ENCODE measurements at regions not wholly inside any gene's neighbourhood (a gene's known extent, or its start where the extent isn't known, plus 50 kb on each side); places are given as distances from the start of the nearest gene placed in this dataset.

- Histone ChIP-seq H3K36me3 (no peaks in the 10 kb centered on the region), H3K4me2 (no peak overlapping the region), H3K27ac (no peak overlapping the region), H3K4me1 (peaks cover 8% of the 10 kb centered on the region), H3K9me3 (ENCODE audit: low read depth) (no peaks in the 10 kb centered on the region), H3F3A (ENCODE audit: low read depth) (no peaks in the 10 kb centered on the region), H3K9ac (no peak overlapping the region), H3K79me2 (ENCODE audit: low read depth) (no peaks in the 10 kb centered on the region), H2AFZ (replicated peaks) (no peak overlapping the region), H3K4me3 (no peak overlapping the region), H3K27me3 (no peaks in the 10 kb centered on the region), H4K20me1 (ENCODE audit: low read depth) (no peaks in the 10 kb centered on the region)
- no peaks in the 10 kb centered on the region for H3K36me3 Mint-ChIP-seq
- DNase-seq (ENCODE audit: low spot score) = no peak
- H3K4me3 Mint-ChIP-seq = no peak overlapping the region
- H3K27me3 Mint-ChIP-seq (ENCODE audit: insufficient read depth, low read depth) = no peaks in the 10 kb centered on the region
- TF ChIP-seq EZH2phosphoT487 (IDR thresholded peaks at IDR 0.05) (no peak), EZH2 (IDR thresholded peaks at IDR 0.05) (no peak), CTCF (IDR thresholded peaks at IDR 0.05) (no peak)
- no peaks in the 10 kb centered on the region for H3K9me3 Mint-ChIP-seq
- H3K27ac Mint-ChIP-seq = no peak overlapping the region
- H3K4me1 Mint-ChIP-seq = peaks cover 19% of the 10 kb centered on the region
Observed at GRCh38 chr16:47999595-47999994, 156.2 kb downstream of the ABCC12 start.

GRCh38 chr16:47995354-47995753 lies 160.4 kb downstream of the ABCC12 start:
- TF ChIP-seq EZH2phosphoT487 (IDR thresholded peaks at IDR 0.05) (no peak), CTCF (IDR thresholded peaks at IDR 0.05) (no peak), EZH2 (IDR thresholded peaks at IDR 0.05) (no peak)
- Mint-ChIP-seq H3K36me3 (no peaks in the 10 kb centered on the region), H3K27me3 (ENCODE audit: insufficient read depth, low read depth) (no peaks in the 10 kb centered on the region), H3K9me3 (peaks cover 9% of the 10 kb centered on the region), H3K4me3 (no peak overlapping the region), H3K27ac (no peak overlapping the region), H3K4me1 (peaks cover 3% of the 10 kb centered on the region)
- DNase-seq (ENCODE audit: low spot score) = no peak
- Histone ChIP-seq H3K4me3 (no peak overlapping the region), H3K36me3 (no peaks in the 10 kb centered on the region), H3K9ac (no peak overlapping the region), H3K27me3 (no peaks in the 10 kb centered on the region), H3K9me3 (ENCODE audit: low read depth) (no peaks in the 10 kb centered on the region), H2AFZ (replicated peaks) (no peak overlapping the region), H3F3A (ENCODE audit: low read depth) (no peaks in the 10 kb centered on the region), H3K27ac (no peak overlapping the region), H3K4me1 (no peaks in the 10 kb centered on the region), H3K4me2 (no peak overlapping the region), H4K20me1 (ENCODE audit: low read depth) (no peaks in the 10 kb centered on the region), H3K79me2 (ENCODE audit: low read depth) (no peaks in the 10 kb centered on the region)

- H3K4me1 Mint-ChIP-seq = peaks cover 4% of the 10 kb centered on the region
- no peaks in the 10 kb centered on the region for H4K20me1 ChIP-seq (ENCODE audit: low read depth)
- H3K9me3 ChIP-seq (ENCODE audit: low read depth) = no peaks in the 10 kb centered on the region
- H3K4me1 ChIP-seq = no peaks in the 10 kb centered on the region
- H3K27ac ChIP-seq = no peak overlapping the region
- TF ChIP-seq EZH2phosphoT487 (IDR thresholded peaks at IDR 0.05) (no peak), EZH2 (IDR thresholded peaks at IDR 0.05) (no peak), CTCF (IDR thresholded peaks at IDR 0.05) (no peak)
- H3K9ac ChIP-seq = no peak overlapping the region
- no peak overlapping the region for H3K27ac Mint-ChIP-seq
- no peaks in the 10 kb centered on the region for H3K27me3 ChIP-seq
- H3K4me3 Mint-ChIP-seq = no peak overlapping the region
- no peak overlapping the region for H3K4me3 ChIP-seq
- no peaks in the 10 kb centered on the region for H3K79me2 ChIP-seq (ENCODE audit: low read depth)
- H3K9me3 Mint-ChIP-seq = peaks cover 18% of the 10 kb centered on the region
- no peaks in the 10 kb centered on the region for H3F3A ChIP-seq (ENCODE audit: low read depth)
- H3K36me3 ChIP-seq = no peaks in the 10 kb centered on the region
- no peak overlapping the region for H2AFZ ChIP-seq (replicated peaks)
- peaks cover 1% of the 10 kb centered on the region for H3K27me3 Mint-ChIP-seq (ENCODE audit: insufficient read depth, low read depth)
- no peaks in the 10 kb centered on the region for H3K36me3 Mint-ChIP-seq
- no peak for DNase-seq (ENCODE audit: low spot score)
- H3K4me2 ChIP-seq = no peak overlapping the region
Observed at GRCh38 chr16:47991491-47991890, 164.3 kb downstream of the ABCC12 start.
